GM12878 (cell line): ENCODE measurements at regions not wholly inside any gene's neighbourhood (a gene's known extent, or its start where the extent isn't known, plus 50 kb on each side); places are given as distances from the start of the nearest gene placed in this dataset.

ENCODE experiments used
- ATAC-seq: fragments of 200-7000 bp; cut with Tn5 transposase; 3 replicates; pipeline ENCODE4 v1.9.1; 2020; ENCODE audit warnings: mild to moderate bottlenecking, moderate library complexity
- BruUV-seq: library from RNA; stranded (reverse); fragments of 400-500 nt; replicated peaks from 2 replicates; lab custom pipeline; 2021; lab: Mats Ljungman, UMichigan
- CTCF ChIA-PET: fragments of 300-600 bp; sonication (Branson Sonifier 250); formaldehyde crosslinking; extraction: SDS; loops from one replicate; lab custom pipeline; 2021; ENCODE audit warnings: inconsistent platforms; lab: Yijun Ruan, JAX
- POLR2A ChIA-PET: fragments of 350-600 bp; formaldehyde crosslinking; extraction: SDS; loops from one replicate; lab custom pipeline; 2021; ENCODE audit warnings: inconsistent platforms; lab: Charles Lee
- RAD21 ChIA-PET: fragments of 300-600 bp; sonication (Branson Sonifier 250); formaldehyde crosslinking; loops from one replicate; lab custom pipeline; 2023; ENCODE audit warnings: antibody characterized with exemption; ENCODE audit not compliant: unreplicated experiment; lab: Charles Lee
- SMC1A ChIA-PET: fragments of 300-600 bp; sonication (Branson Sonifier 250); formaldehyde crosslinking; loops from one replicate; lab custom pipeline; 2023; ENCODE audit not compliant: unreplicated experiment, uncharacterized antibody; lab: Charles Lee
- DNase-seq: peaks from one replicate; pipeline ENCODE4 v3.0.0-alpha.2; 2011; ENCODE audit warnings: low read depth, low spot score
- FAIRE-seq: peaks from 3 replicates; lab custom pipeline; 2011; peaks lifted over from hg19 to GRCh38; lab: Jason Lieb, UNC
- H2AFZ ChIP-seq: 2 replicates; pipeline ENCODE4 v1.6.0; 2011; ENCODE audit warnings: low read depth, low read length, control low read depth; ENCODE audit not compliant: control insufficient read depth
- H3K27ac ChIP-seq: 2 replicates; pipeline ENCODE4 v1.5.1; 2011; ENCODE audit warnings: control low read depth; ENCODE audit not compliant: control insufficient read depth, insufficient read depth
- H3K27me3 ChIP-seq, 2 experiments: replicated peaks in 1 of 2; 2 replicates each; pipeline versions ENCODE4 v1.6.0 to v1.6.1; 2011; ENCODE audit warnings: low read length in 1 of 2; ENCODE audit not compliant: control insufficient read depth in 2 of 2, insufficient read depth in 2 of 2
- H3K36me3 ChIP-seq, 2 experiments: 2 replicates each; pipeline ENCODE4 v1.5.1; 2011; ENCODE audit warnings: low read length in 1 of 2; ENCODE audit not compliant: control insufficient read depth in 2 of 2, insufficient read depth in 2 of 2
- H3K4me1 ChIP-seq: 2 replicates; pipeline ENCODE4 v1.6.1; 2011; ENCODE audit warnings: mild to moderate bottlenecking, low read length, moderate library complexity, mixed read lengths; ENCODE audit not compliant: control insufficient read depth, insufficient read depth
- H3K4me2 ChIP-seq: 2 replicates; pipeline ENCODE4 v1.6.0; 2011; ENCODE audit warnings: control low read depth; ENCODE audit not compliant: control insufficient read depth, insufficient read depth
- H3K4me3 ChIP-seq: fragments of 200-600 bp; sonication (generic); 2 replicates; pipeline ENCODE4 v1.5.1; 2016
- H3K79me2 ChIP-seq: 2 replicates; pipeline ENCODE4 v1.6.0; 2011; ENCODE audit warnings: low read length; ENCODE audit not compliant: control insufficient read depth, insufficient read depth
- H3K9ac ChIP-seq: 2 replicates; pipeline ENCODE4 v1.8.0; 2011; ENCODE audit warnings: low read length, control low read depth, mixed read lengths; ENCODE audit not compliant: control insufficient read depth, insufficient read depth
- H3K9me3 ChIP-seq: replicated peaks from 3 replicates; pipeline ENCODE4 v1.5.1; 2011; ENCODE audit warnings: mild to moderate bottlenecking, low read length; ENCODE audit not compliant: control insufficient read depth, insufficient read depth
- H4K20me1 ChIP-seq: 2 replicates; pipeline ENCODE4 v1.6.0; 2011; ENCODE audit not compliant: control insufficient read depth, insufficient read depth
- CTCF ChIP-seq, 3 experiments: IDR thresholded peaks in 2 of 3; conservative IDR thresholded peaks in 1 of 3; 2 replicates each; pipeline ENCODE4 v1.5.1; 2011; ENCODE audit warnings: low read depth in 3 of 3, low read length in 3 of 3, mild to moderate bottlenecking in 3 of 3, control low read depth in 2 of 3, moderate library complexity in 2 of 3, inconsistent platforms in 1 of 3, mixed read lengths in 1 of 3; ENCODE audit not compliant: control insufficient read depth in 2 of 3, insufficient read depth in 1 of 3; ENCODE audit errors: extremely low read depth in 1 of 3
- JUNB ChIP-seq: IDR thresholded peaks from 2 replicates; pipeline ENCODE4 v1.6.1; 2016; ENCODE audit warnings: antibody characterized with exemption, mild to moderate bottlenecking
- NFYA ChIP-seq: IDR thresholded peaks from 2 replicates; pipeline ENCODE4 v1.6.1; 2011; ENCODE audit warnings: low read depth, mild to moderate bottlenecking, low read length, improper control_type of control experiment, borderline replicate concordance
- PBX3 ChIP-seq: IDR thresholded peaks from 2 replicates; pipeline ENCODE4 v1.6.1; 2011; ENCODE audit warnings: mild to moderate bottlenecking, low read depth, low read length, moderate library complexity; ENCODE audit not compliant: insufficient replicate concordance
- SIX5 ChIP-seq: IDR thresholded peaks from 2 replicates; pipeline ENCODE4 v1.6.1; 2011; ENCODE audit warnings: mild to moderate bottlenecking, low read depth, low read length, moderate library complexity; ENCODE audit not compliant: severe bottlenecking
- WRNIP1 ChIP-seq: IDR thresholded peaks from 2 replicates; pipeline ENCODE4 v1.6.1; 2011; ENCODE audit warnings: low read depth, low read length, improper control_type of control experiment, borderline replicate concordance
- ZNF274 ChIP-seq: IDR thresholded peaks from one replicate; pipeline ENCODE4 v1.8.0; 2011; ENCODE audit not compliant: insufficient read length, insufficient read depth
- WGBS: methylation state at CpG from one replicate; pipeline ENCODE4 v1.1.6; 2016; ENCODE audit warnings: low lambda C conversion rate; ENCODE audit not compliant: insufficient replicate concordance, insufficient coverage; ENCODE audit errors: missing lambda C conversion rate; 5-methylcytosine and 5-hydroxymethylcytosine counted together
- in situ Hi-C: fragments of 300-500 bp; cut with MboI; formaldehyde crosslinking; loops from 9 replicates; pipeline ENCODE4 v1.14.3; 2018; ENCODE audit warnings: mixed read lengths
- intact Hi-C: fragments of 100-400 bp; cut with micrococcal nuclease; formaldehyde crosslinking; loops from one replicate; pipeline ENCODE4 v1.14.2; 2022; ENCODE audit not compliant: unreplicated experiment

- TF ChIP-seq PBX3: no peak
Observed at GRCh38 chr19:23993440-23993839, 78.8 kb downstream of the ZNF726 start (continued).

GRCh38 chr19:23996549-23996948 lies 81.9 kb downstream of the ZNF726 start:
- no peak for ATAC-seq
- in situ Hi-C loops: no loop called here
- SMC1A ChIA-PET: no interaction called here

More at GRCh38 chr19:23996549-23996948, 81.9 kb downstream of the ZNF726 start:
- no peaks in the 10 kb centered on the region for H3K36me3 ChIP-seq
- no peak overlapping the region for H3K4me3 ChIP-seq
- no peak overlapping the region for H3K4me2 ChIP-seq
- no peaks in the 10 kb centered on the region for H4K20me1 ChIP-seq
- H3K9ac ChIP-seq: no peak overlapping the region
- H3K9me3 ChIP-seq: no peaks in the 10 kb centered on the region; the same call in 2 of the 3 replicates
- BruUV-seq: no TSS peak
- 85% methylated on average over 7 of the region's 7 CpGs for WGBS
- ChIA-PET CTCF (no interaction called here), POLR2A (no interaction called here), RAD21 (no interaction called here)
- FAIRE-seq: no peak
- no peaks in the 10 kb centered on the region for H3K79me2 ChIP-seq
- H3K4me1 ChIP-seq: no peaks in the 10 kb centered on the region
- no peak overlapping the region for H3K27ac ChIP-seq
- H2AFZ ChIP-seq: no peak overlapping the region
- no peaks in the 10 kb centered on the region for H3K27me3 ChIP-seq
- intact Hi-C loops: no loop called here
- no peak for TF ChIP-seq ZNF274
- no peak for TF ChIP-seq WRNIP1
- TF ChIP-seq SIX5: no peak
- TF ChIP-seq JUNB: no peak
- peak in 1 of 3 experiments; percentile 23; a peak in 1 of 6 replicates for TF ChIP-seq CTCF (IDR thresholded peaks at IDR 0.05 in 2 of 3, conservative IDR thresholded peaks at IDR 0.05 in 1 of 3; ENCODE audit: control insufficient read depth in 2 of 3, extremely low read depth in 1 of 3, insufficient read depth in 1 of 3, low read depth in 3 of 3, low read length in 3 of 3)
- no peak for TF ChIP-seq NFYA
- TF ChIP-seq, all 136 proteins: peak for 1
- no peak for DNase-seq
